WERI-Rb-1 (cell line): ENCODE measurements at regions not wholly inside any gene's neighbourhood (a gene's known extent, or its start where the extent isn't known, plus 50 kb on each side); places are given as distances from the start of the nearest gene placed in this dataset.
"Not testable (repeated sequence)": the region's sequence is repeated elsewhere in the genome, so short reads cannot be mapped to it uniquely, and the experiment has no call there.

Experiments
- DNase-seq: peaks from one replicate; pipeline ENCODE4 v3.0.0-alpha.2; 2020
- H3K27ac ChIP-seq: fragments of 250-450 bp; sonication (Bioruptor Pico); 2 replicates; pipeline ENCODE4 v1.5.1; 2020; ENCODE audit warnings: mild to moderate bottlenecking, moderate library complexity
- H3K27me3 ChIP-seq: fragments of 250-450 bp; sonication (Bioruptor Pico); 2 replicates; pipeline ENCODE4 v1.5.1; 2021; ENCODE audit warnings: mild to moderate bottlenecking, low read depth, moderate library complexity; ENCODE audit not compliant: insufficient read depth, severe bottlenecking
- H3K36me3 ChIP-seq: fragments of 250-450 bp; sonication (Bioruptor Pico); 2 replicates; pipeline ENCODE4 v1.5.1; 2020; ENCODE audit warnings: mild to moderate bottlenecking, moderate library complexity
- H3K4me3 ChIP-seq: 2 replicates; pipeline ENCODE4 v1.5.1; 2011; ENCODE audit warnings: low read depth, mild to moderate bottlenecking, control low read depth, low read length
- H3K9me3 ChIP-seq: fragments of 250-450 bp; sonication (Bioruptor Pico); 2 replicates; pipeline ENCODE4 v1.5.1; 2021; ENCODE audit warnings: mild to moderate bottlenecking, moderate library complexity; ENCODE audit not compliant: severe bottlenecking
- TF ChIP-seq, protein P1 (sequence below): IDR thresholded peaks from 2 replicates; pipeline ENCODE4 v1.5.1; 2011; ENCODE audit warnings: low read depth, mild to moderate bottlenecking, control low read depth, inconsistent platforms, low read length

DNA sequence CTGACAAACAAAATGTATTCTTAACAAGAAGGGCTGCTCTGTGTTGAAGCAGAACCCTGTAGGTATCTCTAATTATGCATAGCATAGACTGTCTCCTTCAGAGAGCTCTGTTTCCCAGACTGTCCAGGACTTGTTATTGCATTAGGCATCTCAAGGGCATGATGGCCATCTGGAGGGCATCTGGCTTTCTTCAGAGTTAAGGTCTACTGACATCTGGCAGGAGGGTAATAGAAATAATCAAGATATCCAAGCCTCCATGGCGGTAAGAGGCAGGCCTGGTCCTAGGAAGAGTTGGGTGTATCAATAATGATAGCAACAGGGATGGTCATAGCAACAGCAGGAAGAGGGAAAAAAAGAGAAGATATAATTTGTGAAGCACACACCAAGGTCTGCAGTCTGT, 161.2 kb downstream of the TTC8 start:
- TF ChIP-seq, protein P1, sequence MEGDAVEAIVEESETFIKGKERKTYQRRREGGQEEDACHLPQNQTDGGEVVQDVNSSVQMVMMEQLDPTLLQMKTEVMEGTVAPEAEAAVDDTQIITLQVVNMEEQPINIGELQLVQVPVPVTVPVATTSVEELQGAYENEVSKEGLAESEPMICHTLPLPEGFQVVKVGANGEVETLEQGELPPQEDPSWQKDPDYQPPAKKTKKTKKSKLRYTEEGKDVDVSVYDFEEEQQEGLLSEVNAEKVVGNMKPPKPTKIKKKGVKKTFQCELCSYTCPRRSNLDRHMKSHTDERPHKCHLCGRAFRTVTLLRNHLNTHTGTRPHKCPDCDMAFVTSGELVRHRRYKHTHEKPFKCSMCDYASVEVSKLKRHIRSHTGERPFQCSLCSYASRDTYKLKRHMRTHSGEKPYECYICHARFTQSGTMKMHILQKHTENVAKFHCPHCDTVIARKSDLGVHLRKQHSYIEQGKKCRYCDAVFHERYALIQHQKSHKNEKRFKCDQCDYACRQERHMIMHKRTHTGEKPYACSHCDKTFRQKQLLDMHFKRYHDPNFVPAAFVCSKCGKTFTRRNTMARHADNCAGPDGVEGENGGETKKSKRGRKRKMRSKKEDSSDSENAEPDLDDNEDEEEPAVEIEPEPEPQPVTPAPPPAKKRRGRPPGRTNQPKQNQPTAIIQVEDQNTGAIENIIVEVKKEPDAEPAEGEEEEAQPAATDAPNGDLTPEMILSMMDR, result no peak
- Histone ChIP-seq H3K9me3 (no peaks in the 10 kb centered on the region), H3K36me3 (no peaks in the 10 kb centered on the region), H3K27ac (no peak overlapping the region), H3K4me3 (no peak overlapping the region), H3K27me3 (no peaks in the 10 kb centered on the region)
- DNase-seq, result no peak

GRCh38 chr14:88986146-88986841, 161.8 kb downstream of the TTC8 start:
- TF ChIP-seq, protein P1, result no peak
- DNase-seq, result no peak

DNA sequence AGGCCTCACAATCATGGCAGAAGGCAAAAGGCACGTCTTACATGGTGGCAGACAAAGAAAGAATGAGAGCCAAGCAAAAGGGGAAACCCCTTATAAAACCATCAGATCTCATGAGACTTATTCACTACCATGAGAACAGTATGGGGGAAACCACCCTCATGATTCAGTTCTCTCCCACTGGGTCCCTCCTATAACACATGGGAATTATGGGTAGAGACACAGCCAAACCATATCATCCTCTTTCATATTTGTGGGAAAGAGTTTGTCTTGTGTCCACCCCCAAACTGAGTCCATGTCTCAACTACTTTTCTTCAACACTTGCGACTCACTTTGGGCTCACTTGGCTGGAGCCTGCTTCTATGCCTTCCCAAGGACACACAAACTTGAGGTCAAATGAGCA, 162.5 kb downstream of the TTC8 start:
- H3K27ac ChIP-seq, H3K9me3 ChIP-seq, DNase-seq: not testable (repeated sequence)

More at GRCh38 chr14:88986146-88986841, 161.8 kb downstream of the TTC8 start:
- Histone ChIP-seq H3K27ac (no peak overlapping the region), H3K27me3 (no peaks in the 10 kb centered on the region), H3K9me3 (no peaks in the 10 kb centered on the region), H3K4me3 (no peak overlapping the region), H3K36me3 (no peaks in the 10 kb centered on the region)

DNA sequence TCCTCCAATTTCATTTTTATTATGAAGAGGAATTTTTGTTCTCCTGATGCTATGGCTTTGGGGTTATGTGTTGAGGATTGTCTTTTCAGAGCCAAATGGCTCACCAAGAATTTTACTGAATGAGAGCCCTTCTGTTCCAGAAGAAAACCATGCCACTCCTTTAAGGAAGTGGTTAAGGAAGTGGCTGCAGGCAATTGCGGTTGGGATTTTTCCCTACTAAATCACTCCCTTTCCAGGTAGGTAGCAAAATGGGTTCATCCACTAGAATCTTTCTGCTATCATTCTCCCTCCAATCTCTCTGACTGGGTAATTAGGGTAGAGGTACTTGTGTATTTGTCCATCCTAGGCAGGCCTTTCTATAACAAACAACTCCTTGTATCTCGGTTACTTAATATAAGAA, 163.1 kb downstream of the TTC8 start:
- Histone ChIP-seq H3K36me3 (no peaks in the 10 kb centered on the region), H3K4me3 (no peak overlapping the region), H3K27ac (no peak overlapping the region), H3K9me3 (no peaks in the 10 kb centered on the region), H3K27me3 (no peaks in the 10 kb centered on the region)
- no peak for DNase-seq
- TF ChIP-seq, protein P1, result no peak

More for the DNA sequence above, 162.5 kb downstream of the TTC8 start:
- H3K36me3 ChIP-seq, H3K4me3 ChIP-seq, H3K27me3 ChIP-seq: not testable (repeated sequence)

GRCh38 chr14:88989911-88990310, 165.5 kb downstream of the TTC8 start:
- DNase-seq, result no peak
- TF ChIP-seq, protein P1, result no peak
- Histone ChIP-seq H3K27me3 (no peaks in the 10 kb centered on the region), H3K27ac (no peak overlapping the region), H3K36me3 (no peaks in the 10 kb centered on the region), H3K4me3 (no peak overlapping the region), H3K9me3 (no peaks in the 10 kb centered on the region)

DNA sequence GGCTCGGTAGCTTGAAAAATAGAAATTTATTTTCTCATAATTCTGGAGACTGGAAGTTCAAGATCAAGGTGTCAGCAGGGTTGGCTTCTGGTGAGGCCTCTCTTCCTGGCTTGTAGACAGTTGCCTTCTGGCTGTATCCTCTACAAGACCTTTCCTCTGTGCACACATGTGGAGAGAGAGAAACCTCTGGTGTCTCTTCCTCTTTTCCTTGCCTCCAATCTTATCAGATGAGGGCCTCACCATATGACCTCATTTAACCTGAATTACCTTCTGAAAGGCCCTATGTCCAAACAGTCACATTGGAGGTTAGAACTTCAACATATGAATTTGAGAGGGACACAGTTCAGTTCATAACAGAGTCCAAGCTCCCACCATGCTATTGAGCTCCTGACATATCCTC, 166.4 kb downstream of the TTC8 start:
- TF ChIP-seq, protein P1, result no peak
- H3K27ac ChIP-seq, result no peak overlapping the region
- no peaks in the 10 kb centered on the region for H3K9me3 ChIP-seq
- H3K4me3 ChIP-seq, result no peak overlapping the region
- no peaks in the 10 kb centered on the region for H3K27me3 ChIP-seq
- no peaks in the 10 kb centered on the region for H3K36me3 ChIP-seq
- DNase-seq, result no peak
